NT2/D1 (cell line): ENCODE measurements at regions not wholly inside any gene's neighbourhood (a gene's known extent, or its start where the extent isn't known, plus 50 kb on each side); places are given as distances from the start of the nearest gene placed in this dataset.

Source experiments
- DNase-seq: peaks from one replicate; pipeline ENCODE4 v3.0.0-alpha.2; 2011; ENCODE audit warnings: low read depth, low spot score
- H3K27me3 ChIP-seq: 2 replicates; pipeline ENCODE4 v1.6.0; 2011; ENCODE audit warnings: mild to moderate bottlenecking; ENCODE audit not compliant: insufficient read length, insufficient read depth
- H3K36me3 ChIP-seq: 2 replicates; pipeline ENCODE4 v1.6.1; 2011; ENCODE audit warnings: mild to moderate bottlenecking, low read length, mixed read lengths; ENCODE audit not compliant: insufficient read depth, insufficient read length
- H3K4me1 ChIP-seq: 2 replicates; pipeline ENCODE4 v1.5.1; 2011; ENCODE audit not compliant: insufficient read depth, insufficient read length
- H3K4me3 ChIP-seq: 2 replicates; pipeline ENCODE4 v1.5.1; 2011; ENCODE audit warnings: low read depth; ENCODE audit not compliant: insufficient read length
- H3K9ac ChIP-seq: 2 replicates; pipeline ENCODE4 v1.6.0; 2011; ENCODE audit warnings: low read depth; ENCODE audit not compliant: insufficient read length
- H3K9me3 ChIP-seq: 2 replicates; pipeline ENCODE4 v1.5.1; 2011; ENCODE audit warnings: mild to moderate bottlenecking, low read length; ENCODE audit not compliant: insufficient read depth
- SUZ12 ChIP-seq: IDR thresholded peaks from 2 replicates; pipeline ENCODE4 v1.6.1; 2011; ENCODE audit not compliant: insufficient read length, insufficient read depth; ENCODE audit errors: extremely low read depth
- YY1 ChIP-seq: IDR thresholded peaks from 2 replicates; pipeline ENCODE4 v1.6.1; 2011; ENCODE audit not compliant: insufficient read length, insufficient read depth
- ZNF274 ChIP-seq: IDR thresholded peaks from 2 replicates; pipeline ENCODE4 v1.6.1; 2011; ENCODE audit warnings: mild to moderate bottlenecking, low read depth, low read length

DNA sequence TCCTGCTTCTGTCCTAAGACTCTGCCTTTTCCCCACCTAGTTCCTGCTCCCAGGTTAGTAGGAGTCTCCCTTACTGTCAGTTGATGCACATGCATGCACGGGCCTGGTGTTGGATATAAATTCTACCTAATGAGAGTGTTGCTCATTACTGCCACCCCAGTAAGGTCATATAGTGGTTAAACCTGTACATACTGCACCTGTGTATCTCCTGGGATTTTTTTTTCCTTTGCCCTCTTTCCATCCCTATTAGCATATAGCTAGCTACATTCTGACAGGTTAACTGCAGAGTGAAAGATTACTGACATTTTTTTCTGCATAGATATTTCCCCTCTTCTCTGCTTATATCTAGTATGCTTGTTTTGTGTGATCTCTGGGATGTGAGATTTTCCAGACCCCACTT is 201.5 kb upstream of the PIRT start:
- H3K4me1 ChIP-seq: no peaks in the 10 kb centered on the region
- TF ChIP-seq YY1 (no peak), ZNF274 (no peak), SUZ12 (no peak)
- H3K36me3 ChIP-seq: no peaks in the 10 kb centered on the region
- no peak overlapping the region for H3K4me3 ChIP-seq
- H3K9me3 ChIP-seq: peaks cover 25% of the 10 kb centered on the region; the same call in 1 of the 2 replicates
- H3K27me3 ChIP-seq: no peaks in the 10 kb centered on the region
- H3K9ac ChIP-seq: no peak overlapping the region
- no peak for DNase-seq

DNA sequence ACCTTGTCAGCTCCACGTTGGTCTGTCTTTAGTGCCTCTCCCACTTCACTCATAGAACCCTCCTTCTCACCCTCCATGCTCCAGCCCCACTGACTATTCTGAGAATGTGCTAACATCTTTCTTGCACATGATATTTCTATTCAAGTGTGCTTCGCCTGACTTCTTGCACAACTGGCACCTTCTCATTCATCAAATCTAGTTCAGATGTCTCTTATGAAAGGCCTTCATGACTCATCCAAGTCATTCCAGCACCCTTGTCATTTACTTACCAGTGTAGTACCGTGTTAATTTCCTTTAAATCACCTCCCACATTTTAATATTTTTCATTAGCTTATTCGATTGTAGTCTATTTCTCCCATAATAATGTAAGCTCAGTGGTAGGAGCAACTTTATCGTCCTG is 197.8 kb upstream of the PIRT start:
- no peak for DNase-seq
- Histone ChIP-seq H3K27me3 (no peaks in the 10 kb centered on the region), H3K9me3 (peaks cover 16% of the 10 kb centered on the region; the same call in 1 of the 2 replicates), H3K4me3 (no peak overlapping the region), H3K4me1 (no peaks in the 10 kb centered on the region), H3K9ac (no peak overlapping the region), H3K36me3 (no peaks in the 10 kb centered on the region)
- TF ChIP-seq SUZ12 (no peak), YY1 (no peak), ZNF274 (no peak)

DNA sequence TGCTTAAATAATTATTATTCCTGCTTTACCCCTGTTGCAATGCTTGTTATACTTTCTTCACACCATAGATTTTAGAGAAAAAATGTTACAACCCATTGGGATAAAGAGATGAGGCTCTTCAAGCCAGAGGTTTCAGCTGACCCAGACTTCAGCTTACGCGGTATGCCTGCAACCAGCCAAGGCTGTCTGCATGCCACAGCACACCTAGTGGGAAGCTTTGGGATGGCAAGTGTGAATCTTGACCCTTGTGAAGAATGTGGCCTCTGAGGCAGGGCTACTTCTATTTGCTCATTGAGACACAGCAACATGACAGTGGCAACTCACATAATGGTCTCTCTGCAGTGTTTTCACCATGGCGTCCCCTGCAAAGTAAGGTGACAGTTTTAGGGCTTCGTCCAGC is 193.9 kb upstream of the PIRT start:
- peak; percentile 43 for DNase-seq
- TF ChIP-seq SUZ12: no peak
- no peak for TF ChIP-seq ZNF274
- TF ChIP-seq YY1: no peak
- Histone ChIP-seq H3K9me3 (no peaks in the 10 kb centered on the region), H3K4me1 (no peaks in the 10 kb centered on the region), H3K27me3 (no peaks in the 10 kb centered on the region), H3K4me3 (no peak overlapping the region), H3K9ac (no peak overlapping the region), H3K36me3 (no peaks in the 10 kb centered on the region)

DNA sequence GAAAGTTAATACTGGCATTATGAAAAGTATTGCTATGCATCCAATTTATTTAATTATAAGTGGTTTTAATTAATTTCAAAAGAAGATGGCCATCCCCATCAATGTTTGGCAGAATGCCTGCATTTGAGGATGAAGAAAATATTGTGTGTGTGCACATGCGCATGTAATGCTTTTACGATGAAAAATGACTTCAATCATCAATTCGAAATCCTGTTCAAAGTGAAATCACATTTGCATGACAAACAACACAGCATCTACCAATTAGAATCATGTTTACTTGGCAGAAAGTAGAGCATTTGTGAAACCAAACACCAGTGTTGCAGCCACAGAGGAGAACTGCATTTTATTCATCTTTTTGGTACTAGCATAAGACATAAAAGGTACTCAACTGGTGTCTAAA is 191.9 kb upstream of the PIRT start:
- Histone ChIP-seq H3K4me3 (no peak overlapping the region), H3K4me1 (no peaks in the 10 kb centered on the region), H3K27me3 (no peaks in the 10 kb centered on the region), H3K9ac (no peak overlapping the region), H3K9me3 (no peaks in the 10 kb centered on the region), H3K36me3 (no peaks in the 10 kb centered on the region)
- no peak for DNase-seq
- no peak for TF ChIP-seq YY1
- no peak for TF ChIP-seq ZNF274
- no peak for TF ChIP-seq SUZ12

GRCh38 chr17:11028349-11028748 is 190.5 kb upstream of the PIRT start:
- no peak overlapping the region for H3K9ac ChIP-seq
- no peaks in the 10 kb centered on the region for H3K36me3 ChIP-seq
- no peaks in the 10 kb centered on the region for H3K9me3 ChIP-seq
- H3K4me1 ChIP-seq: no peaks in the 10 kb centered on the region
- no peak for DNase-seq
- H3K27me3 ChIP-seq: no peaks in the 10 kb centered on the region
- TF ChIP-seq SUZ12: no peak
- no peak for TF ChIP-seq ZNF274
- no peak for TF ChIP-seq YY1
- H3K4me3 ChIP-seq: no peak overlapping the region

GRCh38 chr17:11026903-11027302 is 189.0 kb upstream of the PIRT start:
- TF ChIP-seq ZNF274: no peak
- no peak for TF ChIP-seq YY1
- TF ChIP-seq SUZ12: no peak
- no peaks in the 10 kb centered on the region for H3K9me3 ChIP-seq
- H3K4me3 ChIP-seq: no peak overlapping the region
- H3K27me3 ChIP-seq: no peaks in the 10 kb centered on the region
- no peaks in the 10 kb centered on the region for H3K36me3 ChIP-seq
- H3K4me1 ChIP-seq: no peaks in the 10 kb centered on the region
- no peak overlapping the region for H3K9ac ChIP-seq
- no peak for DNase-seq

DNA sequence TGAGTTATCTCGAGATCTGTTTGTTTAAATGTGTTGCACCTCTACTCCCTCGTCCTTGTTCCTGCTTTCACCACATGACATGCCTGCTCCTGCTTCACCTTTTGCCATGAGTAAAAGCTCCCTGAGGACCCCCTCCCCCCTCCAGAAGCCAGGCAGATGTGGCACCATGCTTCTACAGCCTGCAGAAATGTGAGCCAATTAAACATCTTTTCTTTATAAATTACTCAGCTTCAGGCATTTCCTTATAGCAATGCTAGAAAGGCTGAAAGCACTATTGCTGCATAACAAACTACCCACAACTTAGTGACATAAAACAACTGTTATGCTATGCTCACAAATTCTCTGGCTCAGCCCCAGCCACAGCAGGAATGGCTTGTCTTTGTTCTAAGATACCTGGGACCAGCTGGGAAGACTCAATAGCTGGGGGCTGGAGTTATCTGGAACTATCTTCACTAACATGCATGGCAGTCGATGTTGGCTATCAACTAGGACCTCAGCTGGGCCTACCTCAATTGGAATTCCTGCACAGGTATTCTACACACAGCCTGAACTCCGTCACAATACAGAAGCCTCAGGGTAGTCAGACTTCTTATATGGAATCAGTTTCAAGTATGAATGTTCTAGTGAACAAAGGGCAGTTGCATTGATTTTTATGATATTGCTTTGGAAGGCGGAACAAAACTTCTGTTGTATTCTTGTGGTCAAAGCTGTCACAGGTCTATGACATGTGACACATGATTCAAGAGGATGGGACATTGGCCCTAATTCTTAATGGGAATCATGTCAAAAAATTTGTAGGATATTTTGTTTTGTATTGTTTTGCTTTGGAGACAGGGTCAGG is 186.0 kb upstream of the PIRT start:
- Histone ChIP-seq H3K27me3 (no peaks in the 10 kb centered on the region), H3K36me3 (no peaks in the 10 kb centered on the region), H3K9ac (no peak overlapping the region), H3K9me3 (no peaks in the 10 kb centered on the region), H3K4me1 (no peaks in the 10 kb centered on the region), H3K4me3 (no peak overlapping the region)
- no peak for DNase-seq
- TF ChIP-seq SUZ12: no peak
- no peak for TF ChIP-seq ZNF274
- TF ChIP-seq YY1: no peak
